ENCODE measurements at regions not wholly inside any gene's neighbourhood (a gene's known extent, or its start where the extent isn't known, plus 50 kb on each side); places are given as distances from the start of the nearest gene placed in this dataset.

DNA sequence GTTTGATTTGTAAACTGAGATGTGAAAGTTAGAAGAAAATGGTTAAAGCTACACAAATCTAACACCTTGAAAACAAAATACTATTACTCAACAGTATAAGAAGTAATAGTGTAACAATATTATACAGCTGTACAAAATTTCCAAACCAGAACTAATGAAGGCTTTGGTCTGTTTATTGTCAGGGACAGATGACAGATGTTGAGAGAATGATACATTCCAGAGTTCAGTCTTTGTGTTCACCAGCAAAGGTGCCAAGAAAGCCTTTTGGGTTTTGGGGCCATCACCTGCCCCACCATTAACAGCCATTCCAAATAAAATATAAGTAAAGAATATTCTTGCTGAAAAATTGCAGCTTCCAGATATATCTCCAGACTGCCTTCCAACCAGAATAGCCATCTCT is 439.3 kb downstream of the PCDH20 start:
- intact Hi-C loops (cut with micrococcal nuclease): no loop called here

DNA sequence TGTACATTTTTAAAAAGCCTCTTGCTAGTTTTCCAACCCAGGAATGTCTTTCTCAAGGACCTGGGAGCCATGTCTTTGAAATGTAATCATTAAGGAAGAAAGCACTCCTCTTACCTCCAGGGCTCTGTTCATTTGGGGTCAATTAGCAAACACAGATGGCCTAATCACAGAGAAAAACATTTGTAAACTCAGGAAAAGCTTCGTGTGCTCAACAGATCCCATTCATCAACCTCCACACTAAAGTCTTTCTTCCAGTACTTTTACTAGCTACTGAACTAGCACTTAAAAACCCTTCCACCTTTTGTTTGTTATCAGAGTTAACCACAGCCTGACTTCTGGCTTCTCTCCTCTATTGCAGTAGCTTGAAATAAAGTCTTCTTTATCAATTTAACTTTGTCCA is 441.4 kb downstream of the PCDH20 start:
- ChIA-PET CTCF (no interaction called here), POLR2A (ENCODE audit: unreplicated experiment) (no interaction called here)
- no peaks in the 10 kb centered on the region for H3K4me1 ChIP-seq (ENCODE audit: insufficient read depth, low read length)
- no peaks in the 10 kb centered on the region for H4K20me1 ChIP-seq (ENCODE audit: low read length)
- H3K27me3 ChIP-seq (ENCODE audit: low read length): no peaks in the 10 kb centered on the region
- H3K79me2 ChIP-seq (ENCODE audit: low read length): no peaks in the 10 kb centered on the region
- no peak for TF ChIP-seq EZH2phosphoT487 (IDR thresholded peaks at IDR 0.05; ENCODE audit: borderline replicate concordance, low read length)
- TF ChIP-seq, protein P1, sequence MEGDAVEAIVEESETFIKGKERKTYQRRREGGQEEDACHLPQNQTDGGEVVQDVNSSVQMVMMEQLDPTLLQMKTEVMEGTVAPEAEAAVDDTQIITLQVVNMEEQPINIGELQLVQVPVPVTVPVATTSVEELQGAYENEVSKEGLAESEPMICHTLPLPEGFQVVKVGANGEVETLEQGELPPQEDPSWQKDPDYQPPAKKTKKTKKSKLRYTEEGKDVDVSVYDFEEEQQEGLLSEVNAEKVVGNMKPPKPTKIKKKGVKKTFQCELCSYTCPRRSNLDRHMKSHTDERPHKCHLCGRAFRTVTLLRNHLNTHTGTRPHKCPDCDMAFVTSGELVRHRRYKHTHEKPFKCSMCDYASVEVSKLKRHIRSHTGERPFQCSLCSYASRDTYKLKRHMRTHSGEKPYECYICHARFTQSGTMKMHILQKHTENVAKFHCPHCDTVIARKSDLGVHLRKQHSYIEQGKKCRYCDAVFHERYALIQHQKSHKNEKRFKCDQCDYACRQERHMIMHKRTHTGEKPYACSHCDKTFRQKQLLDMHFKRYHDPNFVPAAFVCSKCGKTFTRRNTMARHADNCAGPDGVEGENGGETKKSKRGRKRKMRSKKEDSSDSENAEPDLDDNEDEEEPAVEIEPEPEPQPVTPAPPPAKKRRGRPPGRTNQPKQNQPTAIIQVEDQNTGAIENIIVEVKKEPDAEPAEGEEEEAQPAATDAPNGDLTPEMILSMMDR (conservative IDR thresholded peaks at IDR 0.05; ENCODE audit: low read depth, low read length): no peak
- no peak for TF ChIP-seq EZH2 (IDR thresholded peaks at IDR 0.05; ENCODE audit: low read length, unreplicated experiment)
- H3K36me3 ChIP-seq (ENCODE audit: low read depth, low read length): no peaks in the 10 kb centered on the region
- H3K27ac ChIP-seq (ENCODE audit: low read length): no peak overlapping the region
- H3K4me2 ChIP-seq (ENCODE audit: low read length): no peak overlapping the region
- DNase-seq (no peak), ATAC-seq (no peak)
- H3K9ac ChIP-seq (ENCODE audit: low read length): no peak overlapping the region
- no peaks in the 10 kb centered on the region for H3K9me3 ChIP-seq (ENCODE audit: low read length)
- H2AFZ ChIP-seq (ENCODE audit: low read length): no peak overlapping the region
- no peaks in the 10 kb centered on the region for H3K9me2 ChIP-seq (replicated peaks; ENCODE audit: low read length)
- H3K4me3 ChIP-seq (ENCODE audit: low read length): no peak overlapping the region
- no peaks in the 10 kb centered on the region for H3F3A ChIP-seq (ENCODE audit: low read length, unreplicated experiment)
- no TSS peak for BruUV-seq (replicated peaks)
- intact Hi-C loops (cut with micrococcal nuclease): no loop called here

More for the DNA sequence above, 439.3 kb downstream of the PCDH20 start:
- Histone ChIP-seq H3K27ac (ENCODE audit: low read length) (no peak overlapping the region), H4K20me1 (ENCODE audit: low read length) (no peaks in the 10 kb centered on the region), H3K9me3 (ENCODE audit: low read length) (no peaks in the 10 kb centered on the region), H3K4me2 (ENCODE audit: low read length) (no peak overlapping the region), H3K79me2 (ENCODE audit: low read length) (no peaks in the 10 kb centered on the region), H3K27me3 (ENCODE audit: low read length) (no peaks in the 10 kb centered on the region), H3K36me3 (ENCODE audit: low read depth, low read length) (no peaks in the 10 kb centered on the region), H3K9ac (ENCODE audit: low read length) (no peak overlapping the region), H3K4me1 (ENCODE audit: insufficient read depth, low read length) (no peaks in the 10 kb centered on the region), H2AFZ (ENCODE audit: low read length) (no peak overlapping the region), H3K9me2 (replicated peaks; ENCODE audit: low read length) (no peaks in the 10 kb centered on the region), H3F3A (ENCODE audit: low read length, unreplicated experiment) (no peaks in the 10 kb centered on the region), H3K4me3 (ENCODE audit: low read length) (no peak overlapping the region)
- ChIA-PET CTCF (no interaction called here), POLR2A (ENCODE audit: unreplicated experiment) (no interaction called here)
- DNase-seq (no peak), ATAC-seq (no peak)
- BruUV-seq (replicated peaks): no TSS peak
- TF ChIP-seq EZH2 (IDR thresholded peaks at IDR 0.05; ENCODE audit: low read length, unreplicated experiment) (no peak), EZH2phosphoT487 (IDR thresholded peaks at IDR 0.05; ENCODE audit: borderline replicate concordance, low read length) (no peak)
- TF ChIP-seq, protein P1 (conservative IDR thresholded peaks at IDR 0.05; ENCODE audit: low read depth, low read length): no peak

DNA sequence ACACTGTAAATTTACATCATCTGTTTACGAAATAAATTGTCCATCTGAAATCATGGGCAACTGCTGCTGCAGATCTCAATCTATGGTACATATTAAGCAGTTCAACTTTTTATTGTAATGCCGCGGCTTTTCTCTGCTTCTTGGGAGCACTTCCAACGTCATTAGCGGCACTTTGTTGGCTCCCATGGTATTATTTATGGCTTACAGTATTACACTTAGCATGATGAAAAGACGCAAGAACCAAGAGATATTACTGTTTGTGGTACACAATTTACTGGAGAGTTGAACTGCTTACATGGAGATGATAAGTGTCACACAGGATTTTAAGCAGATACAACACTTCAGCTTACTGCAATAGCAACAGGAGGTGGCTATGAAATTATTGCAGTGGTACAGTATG is 442.1 kb downstream of the PCDH20 start:
- no peak overlapping the region for H3K4me3 ChIP-seq (ENCODE audit: low read length)
- ATAC-seq (no peak), DNase-seq (no peak)
- ChIA-PET CTCF (no interaction called here), POLR2A (ENCODE audit: unreplicated experiment) (no interaction called here)
- no peak overlapping the region for H2AFZ ChIP-seq (ENCODE audit: low read length)
- no peaks in the 10 kb centered on the region for H3K27me3 ChIP-seq (ENCODE audit: low read length)
- no peaks in the 10 kb centered on the region for H3K4me1 ChIP-seq (ENCODE audit: insufficient read depth, low read length)
- H3K9me3 ChIP-seq (ENCODE audit: low read length): no peaks in the 10 kb centered on the region
- no peaks in the 10 kb centered on the region for H3K36me3 ChIP-seq (ENCODE audit: low read depth, low read length)
- BruUV-seq (replicated peaks): no TSS peak
- no peaks in the 10 kb centered on the region for H4K20me1 ChIP-seq (ENCODE audit: low read length)
- no peak overlapping the region for H3K27ac ChIP-seq (ENCODE audit: low read length)
- H3K9me2 ChIP-seq (replicated peaks; ENCODE audit: low read length): no peaks in the 10 kb centered on the region
- H3K9ac ChIP-seq (ENCODE audit: low read length): no peak overlapping the region
- intact Hi-C loops (cut with micrococcal nuclease): no loop called here
- H3F3A ChIP-seq (ENCODE audit: low read length, unreplicated experiment): no peaks in the 10 kb centered on the region
- H3K79me2 ChIP-seq (ENCODE audit: low read length): no peaks in the 10 kb centered on the region
- TF ChIP-seq EZH2 (IDR thresholded peaks at IDR 0.05; ENCODE audit: low read length, unreplicated experiment): no peak
- no peak for TF ChIP-seq EZH2phosphoT487 (IDR thresholded peaks at IDR 0.05; ENCODE audit: borderline replicate concordance, low read length)
- TF ChIP-seq, protein P1 (conservative IDR thresholded peaks at IDR 0.05; ENCODE audit: low read depth, low read length): no peak
- no peak overlapping the region for H3K4me2 ChIP-seq (ENCODE audit: low read length)
